ENCODE measurements at regions not wholly inside any gene's neighbourhood (a gene's known extent, or its start where the extent isn't known, plus 50 kb on each side); places are given as distances from the start of the nearest gene placed in this dataset.

DNA sequence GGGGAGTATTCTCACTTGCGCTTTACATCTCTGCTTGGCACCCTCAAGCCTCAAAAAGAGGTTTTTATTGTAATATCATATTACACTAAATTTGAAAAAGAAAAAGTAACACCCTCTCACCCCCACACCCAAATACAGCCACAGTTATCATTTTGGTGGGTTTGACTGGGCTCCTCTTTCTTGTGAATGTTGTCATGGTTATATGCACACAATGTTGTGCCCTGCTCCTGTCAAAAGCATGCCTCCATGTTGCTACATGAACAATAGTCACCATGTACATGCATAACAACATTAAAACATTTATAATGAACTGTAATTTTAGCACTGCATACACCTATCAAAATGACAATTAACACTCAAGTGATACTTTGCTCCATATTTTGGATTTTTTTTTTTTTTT, 100.2 kb downstream of the BCL2L11 start:
- TF ChIP-seq POLR2AphosphoS5 (IDR thresholded peaks at IDR 0.05; ENCODE audit: low read depth, low read length) (no peak), POLR2A (IDR thresholded peaks at IDR 0.05; ENCODE audit: low read depth, low read length) (no peak), SPI1 (IDR thresholded peaks at IDR 0.05; ENCODE audit: low read depth, low read length) (no peak), TAF1 (IDR thresholded peaks at IDR 0.05; ENCODE audit: low read depth, low read length) (no peak), PAX5 (IDR thresholded peaks at IDR 0.05; ENCODE audit: insufficient read depth, low read length, severe bottlenecking) (no peak)

Measured in GM12891 (cell line).